ENCODE measurements at regions not wholly inside any gene's neighbourhood (a gene's known extent, or its start where the extent isn't known, plus 50 kb on each side); places are given as distances from the start of the nearest gene placed in this dataset.

GRCh38 chr7:119696336-119696735 is 576.6 kb upstream of the KCND2 start:
- TF ChIP-seq CTCF (optimal IDR thresholded peaks at IDR 0.05 in 1 of 3, IDR thresholded peaks at IDR 0.05 in 1 of 3, conservative IDR thresholded peaks at IDR 0.05 in 1 of 3; ENCODE audit: extremely low read depth in 1 of 3, insufficient read depth in 2 of 3, low read length in 3 of 3), result no peak
- TF ChIP-seq EZH2 (IDR thresholded peaks at IDR 0.05; ENCODE audit: low read length), result no peak

Measured in keratinocyte (primary cell).